Gastrocnemius medialis (tissue), 4 donors: ENCODE measurements at regions not wholly inside any gene's neighbourhood (a gene's known extent, or its start where the extent isn't known, plus 50 kb on each side); places are given as distances from the start of the nearest gene placed in this dataset.

ENCODE experiments used
- ATAC-seq, 2 donors: fragments of 150-250 bp; one replicate each; pipeline ENCODE4 v1.9.1; 2016
- DNase-seq, 2 donors: peaks; one replicate each; pipeline ENCODE4 v3.0.0-alpha.2; 2019
- H3K27ac ChIP-seq, 4 donors: fragments of 200-600 bp; sonication (generic); 1 replicate in 1 of 4; 2 replicates in 3 of 4; pipeline ENCODE4 v1.5.1; 2016 to 2018; ENCODE audit warnings: mild to moderate bottlenecking in 2 of 4, moderate library complexity in 1 of 4
- H3K27me3 ChIP-seq, 3 donors: fragments of 200-600 bp; sonication (generic) in 2 of 3; 1 replicate in 1 of 3; 2 replicates in 2 of 3; pipeline versions ENCODE4 v1.5.1 to v1.6.0; 2016 to 2019; ENCODE audit warnings: mild to moderate bottlenecking in 1 of 3, moderate library complexity in 1 of 3
- H3K36me3 ChIP-seq, 2 donors: fragments of 200-600 bp; sonication (generic) in 1 of 2; one replicate each; pipeline ENCODE4 v1.5.1; 2017 to 2018
- H3K4me1 ChIP-seq, 2 donors: fragments of 200-600 bp; sonication (generic) in 1 of 2; one replicate each; pipeline ENCODE4 v1.5.1; 2016 to 2017; ENCODE audit warnings: mild to moderate bottlenecking in 2 of 2
- H3K4me3 ChIP-seq, 4 donors: fragments of 200-600 bp; sonication (generic) in 3 of 4; 1 replicate in 1 of 4; 2 replicates in 3 of 4; pipeline ENCODE4 v1.5.1; 2016 to 2019; ENCODE audit warnings: mild to moderate bottlenecking in 2 of 4
- H3K9me3 ChIP-seq, 3 donors: fragments of 200-600 bp; sonication (generic) in 2 of 3; 1 replicate in 1 of 3; 2 replicates in 2 of 3; pipeline ENCODE4 v1.5.1; 2016 to 2019
- CTCF ChIP-seq, 5 experiments: fragments of 450-650 bp in 3 of 5; fragments of 200-600 bp in 2 of 5; sonication (generic) in 2 of 5; IDR thresholded peaks in 4 of 5; conservative IDR thresholded peaks in 1 of 5; 1 replicate in 4 of 5; 2 replicates in 1 of 5; pipeline ENCODE4 v1.5.1; 2016 to 2019; ENCODE audit warnings: antibody characterized with exemption in 5 of 5, mild to moderate bottlenecking in 3 of 5, moderate library complexity in 3 of 5
- POLR2A ChIP-seq, 2 donors: fragments of 450-650 bp; IDR thresholded peaks; one replicate each; pipeline ENCODE4 v1.6.1; 2017; ENCODE audit warnings: antibody characterized with exemption in 2 of 2, mild to moderate bottlenecking in 2 of 2, moderate library complexity in 2 of 2
- in situ Hi-C, 4 donors: fragments of 200-750 bp; cut with MboI; loops; one replicate each; pipeline versions ENCODE4 v1.15.0 to v1.8.0; 2017; ENCODE audit warnings: low sequenced_read_pairs in 4 of 4
- intact Hi-C: fragments of 100-400 bp; cut with DNase I; formaldehyde crosslinking; loops from one replicate; pipeline ENCODE4 v1.15.1; 2023; ENCODE audit warnings: low total_unique reads

- Histone ChIP-seq H3K9me3 (no peaks in the 10 kb centered on the region), H3K27ac (no peak overlapping the region), H3K36me3 (no peaks in the 10 kb centered on the region), H3K27me3 (no peaks in the 10 kb centered on the region), H3K4me1 (peaks cover 0 to 13% of the 10 kb centered on the region in 2 donors), H3K4me3 (no peak overlapping the region)
- no peak for TF ChIP-seq CTCF (IDR thresholded peaks at IDR 0.05 in 4 of 5, conservative IDR thresholded peaks at IDR 0.05 in 1 of 5)
- no peak for TF ChIP-seq POLR2A (IDR thresholded peaks at IDR 0.05)
- DNase-seq (no peak), ATAC-seq (no peak)
- in situ Hi-C loops (no loop called here), intact Hi-C loops (no loop called here)
These were observed 294.6 kb downstream of the RDH14 start for GRCh38 chr2:18265614-18266586.

- Histone ChIP-seq H3K27me3 (no peaks in the 10 kb centered on the region), H3K4me3 (no peak overlapping the region), H3K9me3 (no peaks in the 10 kb centered on the region), H3K27ac (no peak overlapping the region), H3K4me1 (no peaks in the 10 kb centered on the region), H3K36me3 (no peaks in the 10 kb centered on the region)
- DNase-seq (no peak), ATAC-seq (no peak)
- in situ Hi-C loops (no loop called here), intact Hi-C loops (no loop called here)
- TF ChIP-seq CTCF (IDR thresholded peaks at IDR 0.05 in 4 of 5, conservative IDR thresholded peaks at IDR 0.05 in 1 of 5): no peak
- no peak for TF ChIP-seq POLR2A (IDR thresholded peaks at IDR 0.05)
These were observed 297.9 kb downstream of the RDH14 start for GRCh38 chr2:18262601-18263000.

GRCh38 chr2:18253686-18254197, 306.7 kb downstream of the RDH14 start:
- in situ Hi-C loops (no loop called here), intact Hi-C loops (no loop called here)
- ATAC-seq (no peak), DNase-seq (no peak)
- no peaks in the 10 kb centered on the region for H3K27me3 ChIP-seq
- H3K4me1 ChIP-seq: no peaks in the 10 kb centered on the region
- no peak overlapping the region for H3K4me3 ChIP-seq
- TF ChIP-seq CTCF (IDR thresholded peaks at IDR 0.05 in 4 of 5, conservative IDR thresholded peaks at IDR 0.05 in 1 of 5): no peak
- no peak for TF ChIP-seq POLR2A (IDR thresholded peaks at IDR 0.05)
- H3K9me3 ChIP-seq: no peaks in the 10 kb centered on the region
- H3K27ac ChIP-seq: no peak overlapping the region
- H3K36me3 ChIP-seq: no peaks in the 10 kb centered on the region

GRCh38 chr2:18251486-18251885, 309.0 kb downstream of the RDH14 start:
- in situ Hi-C loops: no loop called here
- no peaks in the 10 kb centered on the region for H3K36me3 ChIP-seq
- TF ChIP-seq CTCF (IDR thresholded peaks at IDR 0.05 in 4 of 5, conservative IDR thresholded peaks at IDR 0.05 in 1 of 5) (no peak), POLR2A (IDR thresholded peaks at IDR 0.05) (no peak)
- no peak overlapping the region for H3K4me3 ChIP-seq
- H3K9me3 ChIP-seq: no peaks in the 10 kb centered on the region
- H3K27ac ChIP-seq: no peak overlapping the region
- intact Hi-C loops: no loop called here
- DNase-seq (no peak), ATAC-seq (no peak)
- H3K27me3 ChIP-seq: no peaks in the 10 kb centered on the region
- H3K4me1 ChIP-seq: no peaks in the 10 kb centered on the region
